ENCODE measurements at regions not wholly inside any gene's neighbourhood (a gene's known extent, or its start where the extent isn't known, plus 50 kb on each side); places are given as distances from the start of the nearest gene placed in this dataset.

DNA sequence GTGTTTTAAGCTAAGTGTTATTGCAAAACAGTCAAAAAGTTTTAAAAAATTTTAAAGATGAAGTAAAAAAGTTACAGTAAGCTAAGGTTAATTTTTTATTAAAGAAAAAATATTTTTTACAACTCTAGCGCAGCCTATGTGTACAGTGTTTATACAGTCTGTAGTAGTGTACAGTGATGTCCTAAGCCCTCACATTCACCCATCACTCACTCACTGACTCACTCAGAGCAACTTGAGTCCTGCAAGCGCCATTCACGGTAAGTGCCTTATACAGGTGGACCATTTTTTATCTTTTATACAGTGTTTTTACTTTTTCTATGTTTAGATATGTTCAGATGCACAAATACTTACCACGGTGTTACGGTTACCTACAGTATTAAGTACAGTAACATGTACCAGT, 83.4 kb upstream of the STMND1 start:
- TF ChIP-seq, protein P1, sequence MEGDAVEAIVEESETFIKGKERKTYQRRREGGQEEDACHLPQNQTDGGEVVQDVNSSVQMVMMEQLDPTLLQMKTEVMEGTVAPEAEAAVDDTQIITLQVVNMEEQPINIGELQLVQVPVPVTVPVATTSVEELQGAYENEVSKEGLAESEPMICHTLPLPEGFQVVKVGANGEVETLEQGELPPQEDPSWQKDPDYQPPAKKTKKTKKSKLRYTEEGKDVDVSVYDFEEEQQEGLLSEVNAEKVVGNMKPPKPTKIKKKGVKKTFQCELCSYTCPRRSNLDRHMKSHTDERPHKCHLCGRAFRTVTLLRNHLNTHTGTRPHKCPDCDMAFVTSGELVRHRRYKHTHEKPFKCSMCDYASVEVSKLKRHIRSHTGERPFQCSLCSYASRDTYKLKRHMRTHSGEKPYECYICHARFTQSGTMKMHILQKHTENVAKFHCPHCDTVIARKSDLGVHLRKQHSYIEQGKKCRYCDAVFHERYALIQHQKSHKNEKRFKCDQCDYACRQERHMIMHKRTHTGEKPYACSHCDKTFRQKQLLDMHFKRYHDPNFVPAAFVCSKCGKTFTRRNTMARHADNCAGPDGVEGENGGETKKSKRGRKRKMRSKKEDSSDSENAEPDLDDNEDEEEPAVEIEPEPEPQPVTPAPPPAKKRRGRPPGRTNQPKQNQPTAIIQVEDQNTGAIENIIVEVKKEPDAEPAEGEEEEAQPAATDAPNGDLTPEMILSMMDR (IDR thresholded peaks at IDR 0.05), result no peak
- intact Hi-C loops (cut with DNase I), result no loop called here
- no peak for DNase-seq

DNA sequence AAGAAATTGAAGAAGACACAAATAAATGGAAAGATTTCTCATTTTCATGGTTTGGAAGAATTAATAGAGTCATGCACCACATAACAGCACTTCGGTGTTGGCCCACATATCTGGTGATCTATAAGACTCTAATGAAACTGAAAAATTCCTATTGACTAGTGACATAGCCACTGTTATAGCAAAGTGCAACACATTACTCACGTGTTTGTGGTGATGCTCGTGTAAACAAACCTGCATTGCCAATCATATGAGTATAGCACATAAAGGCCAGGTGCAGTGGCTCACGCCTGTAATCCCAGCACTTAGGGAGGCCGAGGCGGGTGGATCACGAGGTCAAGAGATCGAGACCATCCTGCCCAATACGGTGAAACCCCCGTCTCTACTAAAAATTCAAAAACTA, 84.4 kb upstream of the STMND1 start:
- no peak for DNase-seq
- intact Hi-C loops (cut with DNase I), result no loop called here
- TF ChIP-seq, protein P1 (IDR thresholded peaks at IDR 0.05), result no peak
- no peak for ATAC-seq
- Histone ChIP-seq H3K27ac (no peak overlapping the region), H3K36me3 (no peaks in the 10 kb centered on the region), H3K27me3 (ENCODE audit: low read depth) (no peaks in the 10 kb centered on the region), H3K4me3 (no peak overlapping the region), H3K4me1 (peaks cover 1% of the 10 kb centered on the region), H3K9me3 (no peaks in the 10 kb centered on the region)

More for the DNA sequence above, 83.4 kb upstream of the STMND1 start:
- no peak overlapping the region for H3K4me3 ChIP-seq
- no peak overlapping the region for H3K27ac ChIP-seq
- H3K27me3 ChIP-seq (ENCODE audit: low read depth), result no peaks in the 10 kb centered on the region
- H3K9me3 ChIP-seq, result no peaks in the 10 kb centered on the region
- no peaks in the 10 kb centered on the region for H3K36me3 ChIP-seq
- H3K4me1 ChIP-seq, result no peaks in the 10 kb centered on the region
- ATAC-seq, result no peak

DNA sequence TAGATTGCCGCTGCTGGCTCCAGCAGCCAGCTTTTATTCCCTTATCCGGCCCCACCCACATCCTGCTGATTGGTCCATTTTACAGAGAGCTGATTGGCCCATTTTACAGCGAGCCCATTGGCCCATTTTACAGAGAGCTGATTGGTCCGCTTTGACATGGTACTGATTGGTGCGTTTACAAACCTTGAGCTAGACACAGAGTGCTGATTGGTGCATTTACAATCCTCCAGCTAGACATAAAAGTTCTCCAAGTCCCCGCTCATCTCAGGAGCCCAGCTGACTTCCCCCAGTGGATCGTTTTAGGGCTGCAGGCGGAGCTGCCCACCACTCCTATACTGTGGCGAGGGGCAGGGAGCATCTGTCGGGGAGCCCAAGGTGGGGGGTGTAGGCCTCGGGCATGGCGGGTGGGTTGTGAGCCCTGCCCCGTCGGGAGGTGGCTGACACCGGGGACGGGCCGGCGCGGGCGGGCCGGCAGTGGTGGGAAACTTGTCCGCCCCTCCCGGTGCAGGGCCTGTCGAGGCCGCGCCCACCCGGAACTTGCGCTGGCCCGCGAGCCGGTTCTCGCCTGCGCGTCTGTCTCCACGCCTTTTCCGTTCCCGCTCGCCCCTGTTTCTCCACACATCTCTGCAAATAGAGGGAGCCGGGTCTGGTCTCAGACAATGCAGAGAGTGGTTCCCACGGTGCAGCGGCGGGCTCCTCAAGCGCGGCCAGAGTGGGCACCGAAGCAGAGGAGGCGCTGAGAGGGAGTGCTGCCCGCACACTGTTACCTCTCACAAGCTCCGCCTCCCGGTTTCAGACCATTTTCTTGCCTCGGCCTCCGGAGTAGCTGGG, 86.1 kb upstream of the STMND1 start:
- ATAC-seq (peak; percentile 66 to 79), DNase-seq (peak; percentile 60)
- TF ChIP-seq, protein P1 (IDR thresholded peaks at IDR 0.05), result peak; percentile 14
- Histone ChIP-seq H3K4me3 (peak overlapping the region; percentile 55), H3K36me3 (no peaks in the 10 kb centered on the region), H3K27me3 (ENCODE audit: low read depth) (no peaks in the 10 kb centered on the region), H3K4me1 (peaks cover 7% of the 10 kb centered on the region), H3K9me3 (no peaks in the 10 kb centered on the region), H3K27ac (peak overlapping the region; percentile 29)
- intact Hi-C loops (cut with DNase I), result no loop called here

DNA sequence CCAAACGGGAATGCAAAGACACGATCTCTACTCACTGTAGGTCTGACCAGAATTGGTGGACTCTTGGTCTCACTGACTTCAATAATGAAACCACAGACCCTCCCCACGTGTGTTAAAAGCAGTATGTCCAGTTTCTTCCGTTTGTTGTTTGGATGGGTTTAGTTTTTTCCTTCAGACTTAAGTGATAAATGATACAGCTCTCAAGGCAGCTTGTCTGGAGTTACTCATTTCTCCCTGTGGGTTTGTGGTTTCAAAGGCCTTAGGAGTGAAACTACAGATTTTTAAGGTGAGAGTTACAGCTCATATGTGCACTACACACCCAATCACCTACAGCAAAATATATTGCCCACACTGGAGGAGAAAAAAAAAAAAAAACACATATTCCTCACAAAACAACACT, 86.7 kb upstream of the STMND1 start:
- intact Hi-C loops (cut with DNase I), result no loop called here
- Histone ChIP-seq H3K9me3 (no peaks in the 10 kb centered on the region), H3K27ac (no peak overlapping the region), H3K4me1 (peaks cover 7% of the 10 kb centered on the region), H3K4me3 (no peak overlapping the region), H3K27me3 (ENCODE audit: low read depth) (no peaks in the 10 kb centered on the region), H3K36me3 (no peaks in the 10 kb centered on the region)
- no peak for ATAC-seq
- TF ChIP-seq, protein P1 (IDR thresholded peaks at IDR 0.05), result no peak
- DNase-seq, result no peak

DNA sequence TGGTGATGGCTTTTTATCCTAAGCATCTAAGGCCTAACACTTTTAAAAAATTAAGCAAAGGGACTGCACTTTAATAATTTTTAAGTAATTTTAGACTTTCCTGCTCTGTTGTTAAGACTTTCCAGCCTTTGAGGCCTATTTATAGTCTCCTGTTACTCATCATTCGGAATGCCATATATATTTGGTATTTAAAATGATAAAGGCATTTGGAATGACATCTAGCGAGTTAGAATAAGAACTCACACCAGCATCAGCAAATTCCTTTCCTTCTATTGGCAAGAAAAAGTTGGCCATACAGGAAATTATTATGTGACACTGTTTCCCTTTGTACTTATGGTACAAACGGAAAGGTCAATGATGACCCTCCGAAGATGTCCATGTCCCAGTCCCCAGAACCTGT, 88.1 kb upstream of the STMND1 start:
- Histone ChIP-seq H3K4me3 (no peak overlapping the region), H3K27ac (no peak overlapping the region), H3K9me3 (no peaks in the 10 kb centered on the region), H3K4me1 (peaks cover 7% of the 10 kb centered on the region), H3K36me3 (no peaks in the 10 kb centered on the region), H3K27me3 (ENCODE audit: low read depth) (no peaks in the 10 kb centered on the region)
- intact Hi-C loops (cut with DNase I), result no loop called here
- no peak for ATAC-seq
- TF ChIP-seq, protein P1 (IDR thresholded peaks at IDR 0.05), result no peak
- no peak for DNase-seq

Measured in lower lobe of right lung (tissue), 2 donors.